ENCODE measurements at regions not wholly inside any gene's neighbourhood (a gene's known extent, or its start where the extent isn't known, plus 50 kb on each side); places are given as distances from the start of the nearest gene placed in this dataset.

DNA sequence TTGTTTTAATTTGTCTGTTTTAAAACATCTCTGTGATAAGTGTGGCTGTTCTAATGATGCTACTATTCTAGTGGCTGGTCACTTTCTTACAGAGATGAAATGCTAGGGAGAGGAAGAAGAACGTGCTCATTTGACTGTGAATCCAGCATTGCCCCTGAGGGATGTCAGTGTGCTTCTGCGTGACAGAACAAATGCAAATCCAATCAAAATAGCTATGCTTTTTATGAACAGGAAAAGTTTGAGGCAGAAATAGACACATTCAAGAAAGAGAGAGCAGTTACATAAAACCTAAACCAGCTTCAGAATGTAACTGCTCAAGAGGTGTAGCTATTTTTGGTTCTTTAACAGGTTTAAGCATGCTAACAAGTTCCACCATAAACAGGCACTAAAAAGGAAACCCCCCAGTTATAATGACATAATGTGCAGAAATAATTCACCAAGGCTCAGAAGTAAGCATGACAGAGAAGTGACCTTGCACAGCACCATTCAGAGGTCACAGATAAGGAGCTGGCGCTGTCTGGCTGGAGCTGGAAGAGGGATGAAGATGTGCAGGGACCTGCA is 385.3 kb downstream of the EPM2A start:
- DNase-seq (ENCODE audit: low spot score) (no peak), ATAC-seq (no peak)
- H3K36me3 Mint-ChIP-seq: no peaks in the 10 kb centered on the region
- POLR2A ChIA-PET: no interaction called here
- H3K9me3 Mint-ChIP-seq: no peaks in the 10 kb centered on the region
- no peak for TF ChIP-seq GTF2I (CRISPR knock-in tag; conservative IDR thresholded peaks at IDR 0.05)
- no peak overlapping the region for H3K27ac Mint-ChIP-seq
- H3K27me3 Mint-ChIP-seq (ENCODE audit: low read depth): no peaks in the 10 kb centered on the region
- no peak overlapping the region for H3K4me3 Mint-ChIP-seq
- CTCF ChIA-PET: no interaction called here
- H3K4me1 Mint-ChIP-seq: peaks cover 18% of the 10 kb centered on the region

DNA sequence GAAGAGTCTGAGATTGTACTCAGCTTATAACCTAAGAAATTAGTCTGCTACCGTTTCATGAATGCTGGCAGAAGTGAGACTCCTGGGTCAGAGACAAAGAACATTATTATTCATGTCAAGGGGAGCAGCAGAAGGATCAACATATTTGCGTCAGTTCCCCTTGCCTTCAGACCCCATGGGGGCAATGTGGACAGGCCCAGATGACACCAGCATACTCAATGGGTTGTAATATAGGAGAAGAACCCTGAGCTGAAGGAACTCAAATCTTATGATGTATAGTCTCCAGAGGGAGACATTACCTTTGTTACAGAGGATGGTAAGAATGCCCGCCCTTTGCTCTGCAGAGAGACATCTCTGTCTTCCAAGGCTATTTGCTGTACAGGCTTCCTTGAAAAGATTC is 384.4 kb downstream of the EPM2A start:
- Mint-ChIP-seq H3K4me1 (peaks cover 18% of the 10 kb centered on the region), H3K27ac (no peak overlapping the region), H3K27me3 (ENCODE audit: low read depth) (no peaks in the 10 kb centered on the region), H3K9me3 (no peaks in the 10 kb centered on the region), H3K4me3 (no peak overlapping the region), H3K36me3 (no peaks in the 10 kb centered on the region)
- CTCF ChIA-PET: no interaction called here
- POLR2A ChIA-PET: no interaction called here
- TF ChIP-seq, protein P1, sequence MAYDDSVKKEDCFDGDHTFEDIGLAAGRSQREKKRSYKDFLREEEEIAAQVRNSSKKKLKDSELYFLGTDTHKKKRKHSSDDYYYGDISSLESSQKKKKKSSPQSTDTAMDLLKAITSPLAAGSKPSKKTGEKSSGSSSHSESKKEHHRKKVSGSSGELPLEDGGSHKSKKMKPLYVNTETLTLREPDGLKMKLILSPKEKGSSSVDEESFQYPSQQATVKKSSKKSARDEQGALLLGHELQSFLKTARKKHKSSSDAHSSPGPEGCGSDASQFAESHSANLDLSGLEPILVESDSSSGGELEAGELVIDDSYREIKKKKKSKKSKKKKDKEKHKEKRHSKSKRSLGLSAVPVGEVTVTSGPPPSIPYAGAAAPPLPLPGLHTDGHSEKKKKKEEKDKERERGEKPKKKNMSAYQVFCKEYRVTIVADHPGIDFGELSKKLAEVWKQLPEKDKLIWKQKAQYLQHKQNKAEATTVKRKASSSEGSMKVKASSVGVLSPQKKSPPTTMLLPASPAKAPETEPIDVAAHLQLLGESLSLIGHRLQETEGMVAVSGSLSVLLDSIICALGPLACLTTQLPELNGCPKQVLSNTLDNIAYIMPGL (CRISPR knock-in tag; IDR thresholded peaks at IDR 0.05): no peak
- TF ChIP-seq, protein P2, sequence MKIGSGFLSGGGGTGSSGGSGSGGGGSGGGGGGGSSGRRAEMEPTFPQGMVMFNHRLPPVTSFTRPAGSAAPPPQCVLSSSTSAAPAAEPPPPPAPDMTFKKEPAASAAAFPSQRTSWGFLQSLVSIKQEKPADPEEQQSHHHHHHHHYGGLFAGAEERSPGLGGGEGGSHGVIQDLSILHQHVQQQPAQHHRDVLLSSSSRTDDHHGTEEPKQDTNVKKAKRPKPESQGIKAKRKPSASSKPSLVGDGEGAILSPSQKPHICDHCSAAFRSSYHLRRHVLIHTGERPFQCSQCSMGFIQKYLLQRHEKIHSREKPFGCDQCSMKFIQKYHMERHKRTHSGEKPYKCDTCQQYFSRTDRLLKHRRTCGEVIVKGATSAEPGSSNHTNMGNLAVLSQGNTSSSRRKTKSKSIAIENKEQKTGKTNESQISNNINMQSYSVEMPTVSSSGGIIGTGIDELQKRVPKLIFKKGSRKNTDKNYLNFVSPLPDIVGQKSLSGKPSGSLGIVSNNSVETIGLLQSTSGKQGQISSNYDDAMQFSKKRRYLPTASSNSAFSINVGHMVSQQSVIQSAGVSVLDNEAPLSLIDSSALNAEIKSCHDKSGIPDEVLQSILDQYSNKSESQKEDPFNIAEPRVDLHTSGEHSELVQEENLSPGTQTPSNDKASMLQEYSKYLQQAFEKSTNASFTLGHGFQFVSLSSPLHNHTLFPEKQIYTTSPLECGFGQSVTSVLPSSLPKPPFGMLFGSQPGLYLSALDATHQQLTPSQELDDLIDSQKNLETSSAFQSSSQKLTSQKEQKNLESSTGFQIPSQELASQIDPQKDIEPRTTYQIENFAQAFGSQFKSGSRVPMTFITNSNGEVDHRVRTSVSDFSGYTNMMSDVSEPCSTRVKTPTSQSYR (CRISPR knock-in tag; IDR thresholded peaks at IDR 0.05): no peak
- TF ChIP-seq, protein P3, sequence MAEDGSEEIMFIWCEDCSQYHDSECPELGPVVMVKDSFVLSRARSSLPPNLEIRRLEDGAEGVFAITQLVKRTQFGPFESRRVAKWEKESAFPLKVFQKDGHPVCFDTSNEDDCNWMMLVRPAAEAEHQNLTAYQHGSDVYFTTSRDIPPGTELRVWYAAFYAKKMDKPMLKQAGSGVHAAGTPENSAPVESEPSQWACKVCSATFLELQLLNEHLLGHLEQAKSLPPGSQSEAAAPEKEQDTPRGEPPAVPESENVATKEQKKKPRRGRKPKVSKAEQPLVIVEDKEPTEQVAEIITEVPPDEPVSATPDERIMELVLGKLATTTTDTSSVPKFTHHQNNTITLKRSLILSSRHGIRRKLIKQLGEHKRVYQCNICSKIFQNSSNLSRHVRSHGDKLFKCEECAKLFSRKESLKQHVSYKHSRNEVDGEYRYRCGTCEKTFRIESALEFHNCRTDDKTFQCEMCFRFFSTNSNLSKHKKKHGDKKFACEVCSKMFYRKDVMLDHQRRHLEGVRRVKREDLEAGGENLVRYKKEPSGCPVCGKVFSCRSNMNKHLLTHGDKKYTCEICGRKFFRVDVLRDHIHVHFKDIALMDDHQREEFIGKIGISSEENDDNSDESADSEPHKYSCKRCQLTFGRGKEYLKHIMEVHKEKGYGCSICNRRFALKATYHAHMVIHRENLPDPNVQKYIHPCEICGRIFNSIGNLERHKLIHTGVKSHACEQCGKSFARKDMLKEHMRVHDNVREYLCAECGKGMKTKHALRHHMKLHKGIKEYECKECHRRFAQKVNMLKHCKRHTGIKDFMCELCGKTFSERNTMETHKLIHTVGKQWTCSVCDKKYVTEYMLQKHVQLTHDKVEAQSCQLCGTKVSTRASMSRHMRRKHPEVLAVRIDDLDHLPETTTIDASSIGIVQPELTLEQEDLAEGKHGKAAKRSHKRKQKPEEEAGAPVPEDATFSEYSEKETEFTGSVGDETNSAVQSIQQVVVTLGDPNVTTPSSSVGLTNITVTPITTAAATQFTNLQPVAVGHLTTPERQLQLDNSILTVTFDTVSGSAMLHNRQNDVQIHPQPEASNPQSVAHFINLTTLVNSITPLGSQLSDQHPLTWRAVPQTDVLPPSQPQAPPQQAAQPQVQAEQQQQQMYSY (CRISPR knock-in tag; IDR thresholded peaks at IDR 0.05): no peak
- no peak for TF ChIP-seq PRRX2 (CRISPR knock-in tag; IDR thresholded peaks at IDR 0.05)
- no peak for TF ChIP-seq SMAD4 (CRISPR knock-in tag; IDR thresholded peaks at IDR 0.05)
- TF ChIP-seq CBFB (CRISPR knock-in tag; IDR thresholded peaks at IDR 0.05; ENCODE audit: low read depth): no peak
- TF ChIP-seq FOXJ3 (CRISPR knock-in tag; IDR thresholded peaks at IDR 0.05; ENCODE audit: borderline replicate concordance): no peak
- no peak for TF ChIP-seq CREB1 (CRISPR knock-in tag; IDR thresholded peaks at IDR 0.05)
- DNase-seq (ENCODE audit: low spot score): no peak
- ATAC-seq: no peak

DNA sequence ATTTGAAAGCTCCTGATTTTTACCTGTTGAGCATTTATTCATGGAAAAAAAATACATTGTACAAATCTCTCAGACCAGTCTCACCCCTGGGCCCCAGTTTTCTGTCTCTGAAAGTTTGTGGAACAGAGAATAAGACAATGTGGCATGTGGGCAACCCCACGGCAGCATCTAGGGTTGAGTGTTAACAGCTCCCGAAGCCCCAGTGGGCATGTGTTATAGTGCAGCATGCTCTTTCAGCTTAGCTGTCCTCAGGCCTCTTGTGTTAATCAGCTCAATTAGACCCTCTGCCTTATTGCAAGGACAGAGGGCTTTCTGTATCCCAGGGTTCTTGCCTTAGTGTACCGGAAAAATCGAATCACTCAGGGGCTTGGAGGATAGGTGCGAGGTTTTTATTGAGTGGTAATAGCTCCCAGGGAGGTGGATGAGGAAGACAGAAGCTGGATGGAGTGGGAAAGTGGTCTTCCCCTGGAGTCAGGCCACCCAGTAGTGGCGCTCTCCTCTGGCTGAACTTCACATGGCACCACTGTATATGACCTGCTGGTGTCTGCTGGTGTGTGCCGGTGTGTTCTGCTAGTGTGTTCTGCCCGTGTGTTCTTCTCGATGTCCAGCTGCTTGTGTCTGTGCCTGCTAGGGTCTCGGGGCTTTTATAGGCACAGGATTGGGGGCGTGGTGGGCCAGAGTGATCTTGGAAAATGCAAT is 382.8 kb downstream of the EPM2A start:
- ChIA-PET POLR2A (no interaction called here), CTCF (interaction anchor here (1.1 to 1.3 kb wide), 2 partner anchors 101 to 156 kb away, joined by 3 to 5 read pairs; no protein-coding TSS in a partner anchor)
- Mint-ChIP-seq H3K9me3 (no peaks in the 10 kb centered on the region), H3K27me3 (ENCODE audit: low read depth) (no peaks in the 10 kb centered on the region), H3K4me1 (peaks cover 17% of the 10 kb centered on the region), H3K4me3 (no peak overlapping the region), H3K36me3 (no peaks in the 10 kb centered on the region), H3K27ac (no peak overlapping the region)
- TF ChIP-seq ETV6 (CRISPR knock-in tag; IDR thresholded peaks at IDR 0.05) (no peak), CREM (CRISPR knock-in tag; IDR thresholded peaks at IDR 0.05) (no peak)
- DNase-seq (ENCODE audit: low spot score) (no peak), ATAC-seq (peak; percentile 74)

Data from WTC11 (cell line).